Right atrium auricular region (tissue), 2 donors: ENCODE measurements at regions not wholly inside any gene's neighbourhood (a gene's known extent, or its start where the extent isn't known, plus 50 kb on each side); places are given as distances from the start of the nearest gene placed in this dataset.

Experiments
- DNase-seq: peaks from one replicate; pipeline ENCODE4 v3.0.0-alpha.2; 2019; ENCODE audit warnings: low spot score
- H3K27ac ChIP-seq, 2 donors: fragments of 200-600 bp; sonication (generic); 1 replicate in 1 of 2; 2 replicates in 1 of 2; pipeline ENCODE4 v1.5.1; 2016 to 2019
- H3K27me3 ChIP-seq, 2 donors: fragments of 200-600 bp; sonication (generic); one replicate each; pipeline versions ENCODE4 v1.5.1 to v1.6.0; 2017 to 2019
- H3K36me3 ChIP-seq: fragments of 200-600 bp; sonication (generic); one replicate; pipeline ENCODE4 v1.5.1; 2016
- H3K4me1 ChIP-seq, 2 donors: fragments of 200-600 bp; sonication (generic); one replicate each; pipeline versions ENCODE4 v1.5.1 to v1.6.0; 2017 to 2019
- H3K4me3 ChIP-seq, 2 donors: fragments of 200-600 bp; sonication (generic); 1 replicate in 1 of 2; 2 replicates in 1 of 2; pipeline ENCODE4 v1.5.1; 2017 to 2019; ENCODE audit warnings: mild to moderate bottlenecking in 1 of 2, moderate library complexity in 1 of 2
- H3K9me3 ChIP-seq, 2 donors: fragments of 200-600 bp; sonication (generic); one replicate each; pipeline ENCODE4 v1.5.1; 2019
- TF ChIP-seq, protein P1 (sequence below), 2 donors: fragments of 200-600 bp; sonication (generic); IDR thresholded peaks; one replicate each; pipeline ENCODE4 v1.5.1; 2019; ENCODE audit warnings: antibody characterized with exemption in 2 of 2

- H3K9me3 ChIP-seq, result no peaks in the 10 kb centered on the region
- no peak overlapping the region for H3K4me3 ChIP-seq
- TF ChIP-seq, protein P1, sequence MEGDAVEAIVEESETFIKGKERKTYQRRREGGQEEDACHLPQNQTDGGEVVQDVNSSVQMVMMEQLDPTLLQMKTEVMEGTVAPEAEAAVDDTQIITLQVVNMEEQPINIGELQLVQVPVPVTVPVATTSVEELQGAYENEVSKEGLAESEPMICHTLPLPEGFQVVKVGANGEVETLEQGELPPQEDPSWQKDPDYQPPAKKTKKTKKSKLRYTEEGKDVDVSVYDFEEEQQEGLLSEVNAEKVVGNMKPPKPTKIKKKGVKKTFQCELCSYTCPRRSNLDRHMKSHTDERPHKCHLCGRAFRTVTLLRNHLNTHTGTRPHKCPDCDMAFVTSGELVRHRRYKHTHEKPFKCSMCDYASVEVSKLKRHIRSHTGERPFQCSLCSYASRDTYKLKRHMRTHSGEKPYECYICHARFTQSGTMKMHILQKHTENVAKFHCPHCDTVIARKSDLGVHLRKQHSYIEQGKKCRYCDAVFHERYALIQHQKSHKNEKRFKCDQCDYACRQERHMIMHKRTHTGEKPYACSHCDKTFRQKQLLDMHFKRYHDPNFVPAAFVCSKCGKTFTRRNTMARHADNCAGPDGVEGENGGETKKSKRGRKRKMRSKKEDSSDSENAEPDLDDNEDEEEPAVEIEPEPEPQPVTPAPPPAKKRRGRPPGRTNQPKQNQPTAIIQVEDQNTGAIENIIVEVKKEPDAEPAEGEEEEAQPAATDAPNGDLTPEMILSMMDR (IDR thresholded peaks at IDR 0.05), result no peak
- H3K27me3 ChIP-seq, result no peaks in the 10 kb centered on the region
- H3K27ac ChIP-seq, result no peak overlapping the region
- H3K4me1 ChIP-seq, result no peaks in the 10 kb centered on the region
- DNase-seq, result no peak
- H3K36me3 ChIP-seq, result no peaks in the 10 kb centered on the region
Measured at GRCh38 chr9:95815961-95816360, 59.5 kb upstream of the ERCC6L2 start.

GRCh38 chr9:95815133-95815532 lies 60.4 kb upstream of the ERCC6L2 start:
- Histone ChIP-seq H3K27ac (no peak overlapping the region), H3K4me1 (no peaks in the 10 kb centered on the region), H3K27me3 (no peaks in the 10 kb centered on the region), H3K9me3 (no peaks in the 10 kb centered on the region), H3K36me3 (no peaks in the 10 kb centered on the region), H3K4me3 (no peak overlapping the region)
- no peak for DNase-seq
- TF ChIP-seq, protein P1 (IDR thresholded peaks at IDR 0.05), result no peak

DNA sequence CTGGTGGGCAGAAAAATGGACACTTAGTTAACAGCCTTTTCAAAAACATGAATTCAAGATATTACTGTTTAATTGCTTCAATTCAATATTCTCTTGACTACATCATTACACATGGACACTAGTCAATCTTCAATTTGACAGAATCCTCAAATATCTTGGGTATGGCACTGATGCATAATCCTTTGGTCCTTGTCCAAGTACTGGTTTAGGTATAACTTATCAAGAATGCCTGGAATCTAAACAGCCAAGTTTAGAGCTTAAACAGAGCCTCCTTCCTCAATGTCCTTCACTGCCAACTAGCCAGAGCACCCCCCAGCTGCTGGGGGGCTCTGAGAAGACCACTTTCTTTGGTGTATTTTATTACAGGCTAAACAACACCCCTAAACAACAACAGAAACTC lies 61.6 kb upstream of the ERCC6L2 start:
- Histone ChIP-seq H3K4me1 (no peaks in the 10 kb centered on the region), H3K4me3 (no peak overlapping the region), H3K27me3 (no peaks in the 10 kb centered on the region), H3K36me3 (no peaks in the 10 kb centered on the region), H3K9me3 (no peaks in the 10 kb centered on the region), H3K27ac (no peak overlapping the region)
- TF ChIP-seq, protein P1 (IDR thresholded peaks at IDR 0.05), result no peak
- DNase-seq, result no peak

GRCh38 chr9:95810814-95811213 lies 64.7 kb upstream of the ERCC6L2 start:
- no peak for DNase-seq
- peaks cover 0 to 12% of the 10 kb centered on the region in 2 donors for H3K4me1 ChIP-seq
- no peak overlapping the region for H3K4me3 ChIP-seq
- TF ChIP-seq, protein P1 (IDR thresholded peaks at IDR 0.05), result no peak
- H3K36me3 ChIP-seq, result no peaks in the 10 kb centered on the region
- H3K9me3 ChIP-seq, result no peaks in the 10 kb centered on the region
- H3K27ac ChIP-seq, result no peak overlapping the region
- no peaks in the 10 kb centered on the region for H3K27me3 ChIP-seq

- TF ChIP-seq, protein P1 (IDR thresholded peaks at IDR 0.05), result no peak
Measured at GRCh38 chr9:95810133-95810532, 65.4 kb upstream of the ERCC6L2 start.

GRCh38 chr9:95809686-95810085 lies 65.8 kb upstream of the ERCC6L2 start:
- DNase-seq, result no peak
- no peaks in the 10 kb centered on the region for H3K9me3 ChIP-seq

More at GRCh38 chr9:95810133-95810532, 65.4 kb upstream of the ERCC6L2 start:
- Histone ChIP-seq H3K27me3 (no peaks in the 10 kb centered on the region), H3K9me3 (no peaks in the 10 kb centered on the region), H3K4me1 (peaks cover 0 to 12% of the 10 kb centered on the region in 2 donors), H3K27ac (no peak overlapping the region), H3K36me3 (no peaks in the 10 kb centered on the region), H3K4me3 (no peak overlapping the region)
- DNase-seq, result no peak

More at GRCh38 chr9:95809686-95810085, 65.8 kb upstream of the ERCC6L2 start:
- no peaks in the 10 kb centered on the region for H3K36me3 ChIP-seq
- H3K27ac ChIP-seq, result no peak overlapping the region
- H3K27me3 ChIP-seq, result no peaks in the 10 kb centered on the region
- H3K4me3 ChIP-seq, result no peak overlapping the region
- TF ChIP-seq, protein P1 (IDR thresholded peaks at IDR 0.05), result no peak
- peaks cover 0 to 12% of the 10 kb centered on the region in 2 donors for H3K4me1 ChIP-seq
